Stromal cell of bone marrow (primary cell): ENCODE measurements at regions not wholly inside any gene's neighbourhood (a gene's known extent, or its start where the extent isn't known, plus 50 kb on each side); places are given as distances from the start of the nearest gene placed in this dataset.
"Not testable (repeated sequence)": the region's sequence is repeated elsewhere in the genome, so short reads cannot be mapped to it uniquely, and the experiment has no call there.

Experiments
- DNase-seq: peaks from one replicate; pipeline ENCODE4 v3.0.0-alpha.2; 2012; ENCODE audit warnings: low read depth

- DNase-seq = no peak
These were observed 293.6 kb downstream of the TDRD3 start for GRCh38 chr13:60690604-60691003.

- DNase-seq = no peak
These were observed 292.6 kb downstream of the TDRD3 start for GRCh38 chr13:60689571-60689970.

DNA sequence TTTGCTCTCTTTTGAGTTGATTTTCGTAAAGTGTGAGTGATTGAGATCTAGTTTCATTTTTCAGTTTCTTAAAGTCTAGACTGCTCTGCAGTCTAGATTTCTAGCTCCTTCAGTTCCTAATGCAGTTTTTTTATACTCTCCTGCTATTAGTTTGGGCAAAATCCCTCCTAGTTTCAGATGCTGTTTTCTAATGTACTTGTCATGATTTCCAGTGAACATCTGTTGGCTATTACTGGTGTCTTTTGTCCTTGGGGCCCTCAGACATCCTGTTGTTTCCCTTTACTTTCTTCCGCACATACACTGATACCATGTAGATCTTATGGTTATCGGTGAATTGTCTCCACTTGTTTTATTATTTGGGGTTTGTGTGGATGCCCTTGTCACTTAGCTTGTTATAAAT, 292.1 kb downstream of the TDRD3 start:
- DNase-seq = no peak

GRCh38 chr13:60679928-60680694, 283.1 kb downstream of the TDRD3 start:
- peak; percentile 5 for DNase-seq

- no peak for DNase-seq
These were observed 282.1 kb downstream of the TDRD3 start for GRCh38 chr13:60679131-60679530.

- DNase-seq = no peak
These were observed 274.4 kb downstream of the TDRD3 start for GRCh38 chr13:60671386-60671785.

DNA sequence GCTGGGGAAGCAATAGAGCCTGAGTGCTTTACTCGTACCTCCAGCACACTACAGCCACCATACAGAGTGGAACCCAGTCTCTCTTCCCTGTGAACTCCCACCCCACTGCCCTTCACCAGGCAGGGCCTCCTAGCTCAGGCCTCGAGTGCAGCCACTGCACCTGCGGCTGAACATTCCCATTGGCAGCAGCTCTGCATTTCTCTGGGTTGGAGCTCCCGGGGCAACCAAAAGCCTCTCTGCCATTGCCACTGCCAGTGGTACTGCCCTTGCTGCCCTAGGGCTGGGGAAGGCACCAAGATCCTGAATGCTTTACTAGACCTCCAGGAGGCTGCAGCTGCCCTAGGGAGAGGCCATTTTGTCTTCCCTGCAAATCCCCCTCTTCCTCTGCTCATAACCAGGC, 266.8 kb downstream of the TDRD3 start:
- DNase-seq = no peak

DNA sequence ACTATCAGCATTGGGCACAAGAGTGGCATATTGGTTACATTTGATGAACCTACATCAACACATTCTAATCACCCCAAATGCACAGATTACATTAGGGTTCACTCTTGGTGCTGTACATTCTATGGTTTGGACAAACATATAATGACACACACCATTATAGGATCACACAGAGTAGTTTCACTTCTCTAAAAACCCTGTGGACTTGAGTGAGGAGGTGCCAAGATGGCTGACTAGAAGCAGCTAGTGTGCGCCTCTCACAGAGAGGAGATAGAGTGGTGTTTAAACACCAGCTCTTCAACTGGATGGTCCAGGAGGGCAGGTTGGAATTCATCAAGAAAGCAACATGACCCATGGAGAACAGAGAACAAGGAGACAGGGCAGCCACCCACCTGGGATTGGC, 265.6 kb downstream of the TDRD3 start:
- no peak for DNase-seq

DNA sequence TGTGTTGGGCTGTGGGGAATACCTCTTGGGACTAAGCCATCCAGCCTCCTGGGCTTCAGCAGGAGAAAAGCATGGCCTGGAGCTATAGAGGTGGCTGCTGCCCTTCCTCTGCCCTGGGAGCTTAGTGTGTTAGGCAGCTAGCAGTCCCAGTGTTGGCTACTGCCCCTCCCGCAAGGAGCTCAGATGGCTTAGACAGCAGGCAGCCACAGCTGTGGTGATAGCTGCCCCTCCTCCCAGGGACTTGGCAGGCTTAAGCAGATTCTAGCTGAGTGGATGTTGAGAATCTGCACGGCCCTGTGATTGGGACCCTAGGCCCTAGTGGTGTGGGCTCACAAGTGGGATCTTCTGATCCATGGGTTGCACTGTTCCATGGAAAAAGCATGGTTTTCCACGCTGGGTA, 264.5 kb downstream of the TDRD3 start:
- no peak for DNase-seq

GRCh38 chr13:60657586-60657985, 260.6 kb downstream of the TDRD3 start:
- not testable (repeated sequence) for DNase-seq

GRCh38 chr13:60655256-60655655, 258.2 kb downstream of the TDRD3 start:
- DNase-seq = no peak

- DNase-seq = peak; percentile 25
These were observed 257.4 kb downstream of the TDRD3 start for GRCh38 chr13:60654415-60654814.

DNA sequence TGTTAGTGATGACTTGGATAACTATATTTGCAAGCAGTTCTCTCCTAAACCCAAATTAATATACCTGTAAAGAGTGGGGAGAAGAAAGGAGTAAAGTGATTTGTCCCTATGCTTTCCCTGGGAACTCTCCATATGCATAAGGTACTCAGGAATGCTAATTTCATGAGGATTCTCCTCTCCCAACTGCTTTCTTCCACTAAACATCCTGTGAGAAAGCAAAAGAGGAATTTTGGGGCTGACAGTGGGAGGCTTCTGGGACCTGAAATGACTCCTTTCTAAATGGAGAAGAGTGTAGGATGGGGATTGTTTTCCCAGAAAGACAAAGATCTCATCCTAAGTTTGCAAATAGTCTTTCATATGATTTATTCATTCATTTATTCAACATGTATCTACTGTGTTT, 250.5 kb downstream of the TDRD3 start:
- no peak for DNase-seq

DNA sequence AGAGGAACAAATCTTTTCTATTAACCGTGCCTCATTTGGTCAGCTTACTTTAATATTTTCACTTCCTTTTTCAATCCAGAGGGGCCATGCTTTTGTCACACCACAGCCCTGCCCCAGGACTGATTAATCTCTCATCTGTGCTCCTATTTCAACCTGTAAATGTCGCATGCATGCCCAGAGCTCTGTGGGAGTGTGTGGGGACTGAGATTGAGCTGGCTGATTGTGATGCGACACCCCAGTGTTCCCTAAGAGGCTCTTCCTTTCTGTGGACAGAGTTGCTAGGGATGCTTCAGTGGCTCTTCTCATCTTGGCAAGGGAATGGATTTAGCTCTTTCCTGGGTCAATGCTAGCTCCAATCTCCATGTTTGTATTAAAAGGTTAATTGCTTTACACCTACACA, 249.6 kb downstream of the TDRD3 start:
- no peak for DNase-seq

DNA sequence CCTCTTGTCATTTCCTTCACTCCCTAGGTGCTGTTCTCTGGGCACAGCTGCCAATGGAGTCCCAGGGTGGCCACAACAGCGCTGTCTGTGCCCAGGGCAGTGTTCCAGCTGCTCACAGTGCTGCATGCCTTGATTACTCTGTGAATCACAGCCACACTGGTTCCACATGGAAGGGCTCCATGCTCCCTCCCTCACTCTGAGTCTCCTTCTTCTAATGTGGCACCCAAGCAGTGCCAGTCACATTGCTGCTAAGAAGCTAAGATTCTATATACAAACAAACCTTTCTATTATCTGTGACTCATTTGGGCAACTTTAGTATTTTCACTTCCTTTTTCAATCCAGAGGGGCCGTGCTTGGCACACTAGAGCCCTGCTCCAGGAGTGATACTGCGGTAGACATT, 248.7 kb downstream of the TDRD3 start:
- no peak for DNase-seq

- no peak for DNase-seq
These were observed 245.5 kb downstream of the TDRD3 start for GRCh38 chr13:60642552-60642951.

DNA sequence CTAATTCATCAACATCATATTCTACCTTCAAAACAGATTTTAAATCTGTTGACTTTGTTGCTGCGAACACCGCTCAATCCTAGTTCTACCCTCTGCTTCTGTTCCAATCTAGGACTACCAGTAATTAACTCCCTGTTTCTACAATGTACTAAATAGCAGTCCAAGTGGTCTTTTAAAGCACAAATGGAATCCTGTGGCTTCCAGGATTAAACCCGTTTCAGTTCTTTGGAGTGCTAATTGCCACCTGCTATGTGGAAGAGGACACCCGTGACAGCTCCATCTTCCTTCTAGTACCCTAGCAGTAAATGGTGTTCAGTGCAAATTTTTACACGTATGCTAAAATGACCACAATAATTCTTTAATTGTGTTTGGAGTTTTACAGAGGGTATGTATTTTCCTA, 232.1 kb downstream of the TDRD3 start:
- no peak for DNase-seq

- DNase-seq = no peak
These were observed 230.2 kb downstream of the TDRD3 start for GRCh38 chr13:60627071-60627686.
